Inferior parietal cortex (tissue), 1 donor: ENCODE measurements at regions not wholly inside any gene's neighbourhood (a gene's known extent, or its start where the extent isn't known, plus 50 kb on each side); places are given as distances from the start of the nearest gene placed in this dataset.
"Not testable (repeated sequence)": the region's sequence is repeated elsewhere in the genome, so short reads cannot be mapped to it uniquely, and the experiment has no call there.

Experiments used
- DNase-seq: peaks from one replicate; pipeline ENCODE4 v3.0.0-alpha.2; 2016; ENCODE audit errors: extremely low spot score

- no peak for DNase-seq
These were observed 89.0 kb upstream of the DLGAP1 start for GRCh38 chr18:4544142-4544541.

GRCh38 chr18:4543711-4544110 is 88.6 kb upstream of the DLGAP1 start:
- no peak for DNase-seq

GRCh38 chr18:4541588-4541987 is 86.5 kb upstream of the DLGAP1 start:
- no peak for DNase-seq

GRCh38 chr18:4536447-4536846 is 81.3 kb upstream of the DLGAP1 start:
- no peak for DNase-seq

GRCh38 chr18:4528405-4528804 is 73.3 kb upstream of the DLGAP1 start:
- DNase-seq = no peak

- DNase-seq = not testable (repeated sequence)
These were observed 72.7 kb upstream of the DLGAP1 start for GRCh38 chr18:4527826-4528225.

- DNase-seq = no peak
These were observed 69.0 kb upstream of the DLGAP1 start for GRCh38 chr18:4524096-4524495.

- DNase-seq = no peak
These were observed 56.1 kb upstream of the DLGAP1 start for GRCh38 chr18:4511166-4511565.

- no peak for DNase-seq
These were observed 55.6 kb upstream of the DLGAP1 start for GRCh38 chr18:4510711-4511110.

GRCh38 chr18:4510160-4510559 is 55.1 kb upstream of the DLGAP1 start:
- no peak for DNase-seq
